Stimulated activated CD8-positive, alpha-beta memory T cell treated with anti-CD3 and anti-CD28 coated beads, Interleukin-2, amount 100 ng/mL, for 48 hours (primary cell): ENCODE measurements at regions not wholly inside any gene's neighbourhood (a gene's known extent, or its start where the extent isn't known, plus 50 kb on each side); places are given as distances from the start of the nearest gene placed in this dataset.
"Not testable (repeated sequence)": the region's sequence is repeated elsewhere in the genome, so short reads cannot be mapped to it uniquely, and the experiment has no call there.

ENCODE experiments used
- DNase-seq, 2 donors: peaks; one replicate each; pipeline ENCODE4 v3.0.0-alpha.2; 2020; ENCODE audit warnings: low read depth in 2 of 2

- DNase-seq = no peak
Observed at GRCh38 chr15:79659691-79660090, 227.6 kb downstream of the MINAR1 start.

GRCh38 chr15:79661411-79661810 lies 229.3 kb downstream of the MINAR1 start:
- no peak for DNase-seq

GRCh38 chr15:79673416-79674123 lies 223.2 kb downstream of the MTHFS start:
- peak in 1 of 2 donors; percentile 9 for DNase-seq

- DNase-seq = no peak
Observed at GRCh38 chr15:79674124-79674465, 222.7 kb downstream of the MTHFS start.

- no peak for DNase-seq
Observed at GRCh38 chr15:79675982-79676381, 220.8 kb downstream of the MTHFS start.

GRCh38 chr15:79676621-79677020 lies 220.2 kb downstream of the MTHFS start:
- DNase-seq = no peak

GRCh38 chr15:79677241-79677640 lies 219.6 kb downstream of the MTHFS start:
- DNase-seq = no peak

- DNase-seq = no peak
Observed at GRCh38 chr15:79678032-79678701, 218.6 kb downstream of the MTHFS start.

- no peak for DNase-seq
Observed at GRCh38 chr15:79680720-79681119, 216.1 kb downstream of the MTHFS start.

GRCh38 chr15:79682285-79682684 lies 214.5 kb downstream of the MTHFS start:
- no peak for DNase-seq

GRCh38 chr15:79682851-79683288 lies 213.9 kb downstream of the MTHFS start:
- no peak for DNase-seq

GRCh38 chr15:79689030-79689429 lies 207.8 kb downstream of the MTHFS start:
- no peak for DNase-seq

- DNase-seq = no peak
Observed at GRCh38 chr15:79700951-79701480, 195.8 kb downstream of the MTHFS start.

- DNase-seq = no peak
Observed at GRCh38 chr15:79702621-79703020, 194.2 kb downstream of the MTHFS start.

- DNase-seq = no peak
Observed at GRCh38 chr15:79721256-79721655, 175.6 kb downstream of the MTHFS start.

GRCh38 chr15:79724312-79724711 lies 172.5 kb downstream of the MTHFS start:
- no peak for DNase-seq

GRCh38 chr15:79724804-79725203 lies 172.0 kb downstream of the MTHFS start:
- no peak for DNase-seq

- DNase-seq = no peak
Observed at GRCh38 chr15:79728867-79729266, 167.9 kb downstream of the MTHFS start.

GRCh38 chr15:79736435-79737000 lies 160.3 kb downstream of the MTHFS start:
- no peak for DNase-seq

- no peak for DNase-seq
Observed at GRCh38 chr15:79738143-79738542, 158.7 kb downstream of the MTHFS start.

- no peak for DNase-seq
Observed at GRCh38 chr15:79740561-79740960, 156.3 kb downstream of the MTHFS start.

- DNase-seq = no peak
Observed at GRCh38 chr15:79743032-79743431, 153.8 kb downstream of the MTHFS start.

- not testable (repeated sequence) for DNase-seq
Observed at GRCh38 chr15:79744485-79744884, 152.3 kb downstream of the MTHFS start.
